ENCODE measurements at regions not wholly inside any gene's neighbourhood (a gene's known extent, or its start where the extent isn't known, plus 50 kb on each side); places are given as distances from the start of the nearest gene placed in this dataset.
A peak's percentile ranks its signal among the peaks of the same experiment; 100 is the strongest.
"Not testable (repeated sequence)": the region's sequence is repeated elsewhere in the genome, so short reads cannot be mapped to it uniquely, and the experiment has no call there.

GRCh38 chr16:88202207-88202745 is 180.5 kb upstream of the ZNF469 start:
- no peak for TF ChIP-seq CTCF (IDR thresholded peaks at IDR 0.05; ENCODE audit: insufficient read depth, low read length, severe bottlenecking)
- no peaks in the 10 kb centered on the region for H3K27me3 ChIP-seq (ENCODE audit: control insufficient read depth, insufficient read depth, low read length)
- peak; percentile 85 for FAIRE-seq
- no peak for DNase-seq (ENCODE audit: low read depth)
- H3K36me3 ChIP-seq (ENCODE audit: control insufficient read depth, insufficient read depth, low read length) = no peaks in the 10 kb centered on the region
- no peak overlapping the region for H3K4me3 ChIP-seq (ENCODE audit: low read depth, low read length)

GRCh38 chr16:88202856-88203681 is 179.7 kb upstream of the ZNF469 start:
- H3K27me3 ChIP-seq (ENCODE audit: control insufficient read depth, insufficient read depth, low read length); H3K36me3 ChIP-seq (ENCODE audit: control insufficient read depth, insufficient read depth, low read length); FAIRE-seq; H3K4me3 ChIP-seq (ENCODE audit: low read depth, low read length); DNase-seq (ENCODE audit: low read depth): not testable (repeated sequence)

- H3K36me3 ChIP-seq (ENCODE audit: control insufficient read depth, insufficient read depth, low read length); DNase-seq (ENCODE audit: low read depth); FAIRE-seq; H3K4me3 ChIP-seq (ENCODE audit: low read depth, low read length); H3K27me3 ChIP-seq (ENCODE audit: control insufficient read depth, insufficient read depth, low read length): not testable (repeated sequence)
Measured at GRCh38 chr16:88204131-88205110, 178.3 kb upstream of the ZNF469 start.

GRCh38 chr16:88205482-88205881 is 177.3 kb upstream of the ZNF469 start:
- H3K4me3 ChIP-seq (ENCODE audit: low read depth, low read length); H3K27me3 ChIP-seq (ENCODE audit: control insufficient read depth, insufficient read depth, low read length); DNase-seq (ENCODE audit: low read depth); FAIRE-seq; H3K36me3 ChIP-seq (ENCODE audit: control insufficient read depth, insufficient read depth, low read length): not testable (repeated sequence)

- peak; percentile 23 for FAIRE-seq
- not testable (repeated sequence) for H3K4me3 ChIP-seq (ENCODE audit: low read depth, low read length); H3K27me3 ChIP-seq (ENCODE audit: control insufficient read depth, insufficient read depth, low read length); DNase-seq (ENCODE audit: low read depth); H3K36me3 ChIP-seq (ENCODE audit: control insufficient read depth, insufficient read depth, low read length)
Measured at GRCh38 chr16:88206006-88206405, 176.8 kb upstream of the ZNF469 start.

- not testable (repeated sequence) for FAIRE-seq; DNase-seq (ENCODE audit: low read depth); H3K4me3 ChIP-seq (ENCODE audit: low read depth, low read length); H3K36me3 ChIP-seq (ENCODE audit: control insufficient read depth, insufficient read depth, low read length); H3K27me3 ChIP-seq (ENCODE audit: control insufficient read depth, insufficient read depth, low read length)
Measured at GRCh38 chr16:88206516-88206915, 176.2 kb upstream of the ZNF469 start.

GRCh38 chr16:88208112-88208511 is 174.6 kb upstream of the ZNF469 start:
- TF ChIP-seq CTCF (IDR thresholded peaks at IDR 0.05; ENCODE audit: insufficient read depth, low read length, severe bottlenecking) = no peak
- no peak for FAIRE-seq

GRCh38 chr16:88208776-88209175 is 174.0 kb upstream of the ZNF469 start:
- not testable (repeated sequence) for H3K36me3 ChIP-seq (ENCODE audit: control insufficient read depth, insufficient read depth, low read length); DNase-seq (ENCODE audit: low read depth); H3K4me3 ChIP-seq (ENCODE audit: low read depth, low read length); FAIRE-seq; H3K27me3 ChIP-seq (ENCODE audit: control insufficient read depth, insufficient read depth, low read length)

More at GRCh38 chr16:88208112-88208511, 174.6 kb upstream of the ZNF469 start:
- H3K4me3 ChIP-seq (ENCODE audit: low read depth, low read length) = no peak overlapping the region
- DNase-seq (ENCODE audit: low read depth) = no peak
- H3K27me3 ChIP-seq (ENCODE audit: control insufficient read depth, insufficient read depth, low read length) = no peaks in the 10 kb centered on the region
- H3K36me3 ChIP-seq (ENCODE audit: control insufficient read depth, insufficient read depth, low read length) = no peaks in the 10 kb centered on the region

GRCh38 chr16:88209579-88209978 is 173.2 kb upstream of the ZNF469 start:
- DNase-seq (ENCODE audit: low read depth); FAIRE-seq; H3K4me3 ChIP-seq (ENCODE audit: low read depth, low read length); H3K27me3 ChIP-seq (ENCODE audit: control insufficient read depth, insufficient read depth, low read length); H3K36me3 ChIP-seq (ENCODE audit: control insufficient read depth, insufficient read depth, low read length): not testable (repeated sequence)

- H3K27me3 ChIP-seq (ENCODE audit: control insufficient read depth, insufficient read depth, low read length); DNase-seq (ENCODE audit: low read depth); H3K4me3 ChIP-seq (ENCODE audit: low read depth, low read length); H3K36me3 ChIP-seq (ENCODE audit: control insufficient read depth, insufficient read depth, low read length): not testable (repeated sequence)
- peak; percentile 43 for FAIRE-seq
Measured at GRCh38 chr16:88213937-88214336, 168.8 kb upstream of the ZNF469 start.

- not testable (repeated sequence) for H3K4me3 ChIP-seq (ENCODE audit: low read depth, low read length); H3K36me3 ChIP-seq (ENCODE audit: control insufficient read depth, insufficient read depth, low read length); FAIRE-seq; DNase-seq (ENCODE audit: low read depth); H3K27me3 ChIP-seq (ENCODE audit: control insufficient read depth, insufficient read depth, low read length)
Measured at GRCh38 chr16:88221001-88221761, 161.6 kb upstream of the ZNF469 start.

Measured in bronchial epithelial cell (primary cell).